AG04450 (cell line): ENCODE measurements at regions not wholly inside any gene's neighbourhood (a gene's known extent, or its start where the extent isn't known, plus 50 kb on each side); places are given as distances from the start of the nearest gene placed in this dataset. TPM values are rescaled to one million over a fixed set of nuclear protein-coding genes. Genes with fewer than 3 reads are reported as not detected.

Experiments
- small RNA-seq: library from RNA; depleted of rRNA; stranded (forward); fragments of <200 nt; gene quantifications from one replicate; pipeline ENCODE3, GENCODE V24; 2012; ENCODE audit warnings: low read depth; ENCODE audit not compliant: insufficient read length

Small RNAs in the stretch of these regions (small RNA-seq; reads per million reads assigned to genes)
- gene MIR1587 (not detected), gene MIR3937 (not detected), gene RN7SL732P (not detected), gene RNU6-591P (not detected)
